RWPE1 (cell line): ENCODE measurements at regions not wholly inside any gene's neighbourhood (a gene's known extent, or its start where the extent isn't known, plus 50 kb on each side); places are given as distances from the start of the nearest gene placed in this dataset.

Source experiments
- CTCF ChIA-PET: fragments of 350-600 bp; sonication (Branson Sonifier 250); formaldehyde crosslinking; extraction: SDS; loops from one replicate; lab custom pipeline; 2021; lab: Yijun Ruan, JAX
- POLR2A ChIA-PET: fragments of 400-600 bp; formaldehyde crosslinking; extraction: SDS; loops from one replicate; lab custom pipeline; 2020; ENCODE audit warnings: antibody characterized with exemption; ENCODE audit not compliant: low non-redundant PET; lab: Yijun Ruan, JAX
- DNase-seq: peaks from one replicate; pipeline ENCODE4 v3.0.0; 2012; ENCODE audit warnings: low spot score
- H3K27ac ChIP-seq: fragments of 450-650 bp; 2 replicates; pipeline ENCODE4 v1.5.1; 2017
- CTCF ChIP-seq: fragments of 450-650 bp; conservative IDR thresholded peaks from 2 replicates; pipeline ENCODE4 v1.5.1; 2017; ENCODE audit warnings: low read depth, mild to moderate bottlenecking

- POLR2A ChIA-PET: no interaction called here
- CTCF ChIA-PET: no interaction called here
- TF ChIP-seq CTCF: no peak
- no peak overlapping the region for H3K27ac ChIP-seq
- DNase-seq: no peak
These were observed 144.4 kb upstream of the KCNJ3 start for GRCh38 chr2:154554046-154554445.

- CTCF ChIA-PET: no interaction called here
These were observed 142.8 kb upstream of the KCNJ3 start for GRCh38 chr2:154555710-154556109.

GRCh38 chr2:154556146-154556545, 142.3 kb upstream of the KCNJ3 start:
- CTCF ChIA-PET: no interaction called here
- no peak overlapping the region for H3K27ac ChIP-seq
- DNase-seq: no peak
- POLR2A ChIA-PET: no interaction called here
- TF ChIP-seq CTCF: no peak

More at GRCh38 chr2:154555710-154556109, 142.8 kb upstream of the KCNJ3 start:
- POLR2A ChIA-PET: no interaction called here
- TF ChIP-seq CTCF: no peak
- no peak for DNase-seq
- no peak overlapping the region for H3K27ac ChIP-seq

- no peak for DNase-seq
- no peak overlapping the region for H3K27ac ChIP-seq
- CTCF ChIA-PET: no interaction called here
- POLR2A ChIA-PET: no interaction called here
- no peak for TF ChIP-seq CTCF
These were observed 141.9 kb upstream of the KCNJ3 start for GRCh38 chr2:154556607-154557006.

- ChIA-PET CTCF (no interaction called here), POLR2A (no interaction called here)
- no peak for DNase-seq
- TF ChIP-seq CTCF: no peak
- H3K27ac ChIP-seq: no peak overlapping the region
These were observed 140.6 kb upstream of the KCNJ3 start for GRCh38 chr2:154557906-154558305.

GRCh38 chr2:154565433-154565832, 133.1 kb upstream of the KCNJ3 start:
- CTCF ChIA-PET: no interaction called here
- no peak for DNase-seq
- no peak for TF ChIP-seq CTCF
- H3K27ac ChIP-seq: no peak overlapping the region
- POLR2A ChIA-PET: no interaction called here

GRCh38 chr2:154568413-154568812, 130.1 kb upstream of the KCNJ3 start:
- CTCF ChIA-PET: interaction anchor here (0.6 kb wide), 1 partner anchor 26 kb away, joined by 3 read pairs; no protein-coding TSS in a partner anchor
- POLR2A ChIA-PET: no interaction called here
- H3K27ac ChIP-seq: no peak overlapping the region
- no peak for DNase-seq
- no peak for TF ChIP-seq CTCF
